Erythroblast (primary cell): ENCODE measurements at regions not wholly inside any gene's neighbourhood (a gene's known extent, or its start where the extent isn't known, plus 50 kb on each side); places are given as distances from the start of the nearest gene placed in this dataset.

Experiments used
- DNase-seq, 2 experiments: peaks; one replicate each; lab custom pipeline; 2025; lab: John Stamatoyannopoulos, UW
- GATA1 ChIP-seq: IDR thresholded peaks from 2 replicates; pipeline ENCODE4 v1.6.1; 2011; ENCODE audit warnings: low read depth, mild to moderate bottlenecking, control low read depth, low read length, moderate library complexity
- POLR2A ChIP-seq: IDR thresholded peaks from 2 replicates; pipeline ENCODE4 v1.6.1; 2011; ENCODE audit warnings: mild to moderate bottlenecking, low read length

DNA sequence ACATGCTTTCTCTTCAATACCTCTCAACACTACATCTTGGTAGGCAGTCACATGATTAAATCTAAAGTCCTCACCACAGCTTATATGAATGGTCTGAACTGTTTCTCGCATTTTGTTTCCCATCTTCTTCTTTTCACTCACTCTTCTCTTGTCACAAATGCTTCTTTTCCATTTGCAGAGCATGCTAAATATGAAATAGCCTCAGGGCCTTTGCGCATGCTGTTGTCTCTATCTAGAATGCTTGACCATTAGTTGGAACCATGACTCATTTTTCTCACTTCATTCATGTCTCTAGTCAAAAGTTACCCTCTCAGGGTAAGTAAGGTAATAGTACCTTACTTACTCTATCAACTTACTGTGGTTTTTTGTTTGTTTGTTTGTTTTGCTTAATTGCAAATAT lies 239.7 kb downstream of the PTPRC start:
- DNase-seq, result no peak
- no peak for TF ChIP-seq GATA1

DNA sequence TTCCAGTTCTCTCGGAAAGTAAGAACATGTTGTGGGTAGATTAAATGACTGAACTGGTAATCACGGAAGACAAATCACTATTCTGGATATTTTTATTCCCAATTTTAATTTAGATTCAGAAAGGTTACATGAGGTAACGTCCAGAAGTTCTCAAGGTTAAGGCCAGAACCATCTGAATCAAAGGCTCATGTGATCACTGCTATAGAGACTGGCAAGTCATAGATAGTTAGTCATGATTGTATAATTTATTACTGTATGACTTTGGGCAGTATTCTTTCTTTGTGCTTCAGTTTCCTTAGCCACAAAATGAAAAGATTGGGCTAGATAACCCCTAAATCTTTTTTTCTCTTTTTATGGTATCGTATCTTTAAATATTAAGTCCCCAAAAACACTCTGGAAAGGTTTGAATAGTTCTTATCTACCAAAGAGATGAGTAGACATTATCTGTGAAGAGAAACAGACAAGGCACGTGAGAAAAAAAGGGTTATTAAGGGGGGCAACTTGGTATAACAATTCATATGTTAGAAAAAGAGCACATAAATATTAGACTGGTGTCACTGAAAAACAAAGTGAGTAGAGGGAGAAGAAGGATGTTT lies 241.0 kb downstream of the PTPRC start:
- no peak for DNase-seq
- TF ChIP-seq POLR2A, result no peak
- TF ChIP-seq GATA1, result no peak

DNA sequence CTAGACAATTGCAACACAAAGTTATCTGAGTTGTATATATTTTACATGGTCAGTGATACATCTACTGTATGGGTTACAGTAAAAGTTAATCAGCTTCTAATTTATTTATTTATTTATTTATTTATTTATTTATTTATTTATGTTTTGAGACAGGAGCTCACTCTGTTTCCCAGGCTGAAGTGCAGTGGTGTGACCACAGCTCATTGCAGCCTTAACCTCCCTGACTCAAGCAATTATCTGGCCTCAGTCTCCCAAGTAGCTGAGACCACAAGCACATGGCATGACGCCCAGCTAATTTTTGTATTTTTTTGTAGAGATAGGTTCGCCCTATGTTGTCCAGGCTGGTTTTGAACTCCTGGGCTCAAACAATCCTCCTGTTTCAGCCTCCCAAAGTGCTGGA lies 241.6 kb downstream of the PTPRC start:
- DNase-seq, result peak in 1 of 2 experiments; percentile 28

DNA sequence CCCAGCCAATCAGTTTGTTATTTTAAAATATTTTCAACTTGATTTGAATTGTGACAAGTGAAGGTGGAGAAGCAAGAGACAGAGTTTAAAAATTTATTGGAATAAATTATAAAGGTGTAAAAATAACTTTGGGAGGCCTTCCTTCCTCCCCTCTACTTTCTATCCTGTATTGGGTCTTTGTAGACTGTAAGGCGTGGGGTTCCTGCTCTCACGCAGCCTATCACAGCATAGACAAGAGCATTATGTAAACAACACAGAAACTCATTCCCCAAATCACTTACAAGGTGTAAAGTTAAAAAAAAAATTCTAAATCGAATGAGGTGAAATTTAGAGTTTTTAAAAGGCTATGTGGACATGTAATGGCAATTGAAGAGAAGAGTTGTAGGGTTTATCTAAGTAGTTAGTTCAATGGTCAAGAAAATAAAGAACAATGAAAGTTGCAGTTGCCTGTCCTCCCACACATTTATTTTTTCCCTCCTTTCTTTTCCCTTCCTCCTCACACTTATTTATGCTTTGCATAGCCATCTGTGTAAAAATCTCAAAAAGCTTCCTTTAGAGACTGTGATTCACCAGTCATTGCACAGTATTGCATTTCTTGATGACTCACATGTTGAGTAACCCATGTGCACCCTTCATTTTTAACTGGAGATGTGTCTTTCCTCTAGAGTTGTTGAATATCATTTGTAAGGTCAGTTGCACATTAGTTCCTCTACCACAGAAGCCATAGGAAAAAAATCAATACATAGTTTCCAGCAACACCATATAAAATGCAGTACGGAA lies 242.2 kb downstream of the PTPRC start:
- TF ChIP-seq POLR2A (no peak), GATA1 (no peak)
- DNase-seq, result peak; percentile 3 to 78

More for the DNA sequence above, 241.6 kb downstream of the PTPRC start:
- TF ChIP-seq GATA1 (no peak), POLR2A (no peak)

DNA sequence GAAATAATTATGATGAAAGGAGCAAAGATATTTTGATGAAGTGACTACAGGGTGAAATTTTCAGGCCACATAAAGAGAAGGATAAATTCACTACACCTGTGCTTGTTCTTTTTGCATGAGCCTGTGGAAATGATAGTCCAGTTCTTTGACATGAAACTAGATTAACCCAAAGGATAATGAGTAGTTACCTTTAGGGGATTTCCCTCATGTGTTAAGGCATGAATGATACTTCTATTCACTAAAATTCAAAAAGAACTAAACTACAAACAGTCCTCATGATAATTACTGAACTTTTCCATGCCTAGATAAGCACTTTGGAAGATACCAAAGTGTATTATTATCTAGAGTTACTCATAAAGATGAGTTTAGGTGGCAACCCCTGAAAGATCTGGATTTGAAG lies 244.3 kb downstream of the PTPRC start:
- TF ChIP-seq GATA1 (no peak), POLR2A (no peak)
- DNase-seq, result no peak

DNA sequence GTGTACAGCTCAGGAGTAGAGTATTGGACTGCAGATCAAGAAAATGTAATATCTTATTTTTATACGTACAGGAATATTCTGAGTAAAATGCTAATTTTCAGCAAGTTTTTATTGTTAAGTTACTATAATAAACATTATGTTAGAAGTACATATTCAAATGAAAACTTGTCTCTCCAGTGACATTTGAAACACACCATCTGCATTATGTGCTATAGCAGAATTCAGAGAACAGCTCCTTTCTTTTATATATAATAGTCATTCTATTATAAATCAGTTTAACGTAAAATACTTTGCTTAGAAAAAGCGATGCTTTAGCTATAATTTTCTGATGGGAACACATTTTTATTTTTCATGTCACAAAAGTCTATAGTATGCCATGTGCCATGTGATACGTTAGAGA lies 249.0 kb downstream of the PTPRC start:
- DNase-seq, result no peak
- no peak for TF ChIP-seq GATA1
- no peak for TF ChIP-seq POLR2A

DNA sequence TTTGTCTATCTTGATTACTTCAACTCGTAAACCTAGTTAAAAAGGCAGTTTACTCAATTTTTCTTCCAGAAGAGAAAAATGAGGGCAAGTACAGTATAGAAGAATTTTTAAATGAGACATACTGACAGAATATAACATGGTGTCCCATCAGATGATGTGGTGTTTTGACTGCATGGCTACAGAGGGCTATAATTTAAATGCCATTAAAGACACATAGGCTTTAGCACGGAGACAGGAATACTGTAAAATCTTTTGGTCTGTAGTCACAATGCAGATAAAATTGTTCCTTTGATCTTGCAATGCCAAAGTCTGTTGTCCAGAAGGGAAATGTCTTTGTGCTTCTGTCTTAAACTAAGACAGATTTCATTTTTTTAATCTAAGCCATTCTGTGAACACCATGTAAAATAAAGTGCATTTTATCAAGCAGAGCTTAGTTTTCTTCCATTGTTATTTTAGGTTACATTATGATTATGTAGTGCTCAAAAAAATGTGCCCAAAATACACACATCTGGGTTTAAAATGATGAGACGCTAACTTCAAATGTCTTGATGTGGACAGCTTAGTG lies 249.6 kb downstream of the PTPRC start:
- no peak for TF ChIP-seq GATA1
- TF ChIP-seq POLR2A, result no peak
- no peak for DNase-seq

DNA sequence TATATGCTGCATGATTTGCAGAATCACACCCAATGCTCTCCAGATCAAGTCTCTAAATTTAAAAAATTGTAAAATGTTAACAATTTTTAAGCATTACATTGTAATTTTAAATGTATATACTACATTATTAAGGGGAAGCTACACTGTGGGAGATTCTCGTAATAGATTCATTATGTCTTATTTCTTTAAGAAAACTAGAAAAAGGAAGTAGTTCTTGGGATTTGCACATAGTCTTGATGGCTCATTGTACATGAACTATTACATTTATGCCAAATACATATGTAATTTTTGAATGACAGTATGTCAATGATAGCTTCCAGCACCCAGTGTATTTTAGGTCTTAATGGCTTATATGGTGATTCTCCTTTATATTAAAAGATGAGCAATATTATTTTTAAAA lies 250.3 kb downstream of the PTPRC start:
- TF ChIP-seq POLR2A (no peak), GATA1 (no peak)
- no peak for DNase-seq

DNA sequence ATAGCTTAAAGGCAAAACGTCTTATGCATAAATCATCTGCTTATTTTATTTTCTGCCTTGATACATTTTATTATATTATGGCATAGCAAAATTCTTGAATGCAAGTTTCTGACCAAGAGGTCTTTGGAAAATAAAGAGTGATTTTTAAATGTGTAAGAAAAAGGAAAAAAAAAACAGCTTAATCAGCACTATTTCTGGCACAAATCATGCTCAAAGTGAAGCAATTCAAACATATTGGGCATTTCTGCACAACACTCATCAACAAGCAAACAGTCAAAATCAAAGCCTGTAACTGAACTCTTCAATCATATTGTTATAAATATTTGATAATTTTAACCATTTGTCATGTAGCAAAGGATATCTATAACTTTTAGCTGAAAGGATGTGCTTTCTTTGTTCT lies 250.9 kb downstream of the PTPRC start:
- TF ChIP-seq POLR2A (no peak), GATA1 (no peak)
- no peak for DNase-seq

DNA sequence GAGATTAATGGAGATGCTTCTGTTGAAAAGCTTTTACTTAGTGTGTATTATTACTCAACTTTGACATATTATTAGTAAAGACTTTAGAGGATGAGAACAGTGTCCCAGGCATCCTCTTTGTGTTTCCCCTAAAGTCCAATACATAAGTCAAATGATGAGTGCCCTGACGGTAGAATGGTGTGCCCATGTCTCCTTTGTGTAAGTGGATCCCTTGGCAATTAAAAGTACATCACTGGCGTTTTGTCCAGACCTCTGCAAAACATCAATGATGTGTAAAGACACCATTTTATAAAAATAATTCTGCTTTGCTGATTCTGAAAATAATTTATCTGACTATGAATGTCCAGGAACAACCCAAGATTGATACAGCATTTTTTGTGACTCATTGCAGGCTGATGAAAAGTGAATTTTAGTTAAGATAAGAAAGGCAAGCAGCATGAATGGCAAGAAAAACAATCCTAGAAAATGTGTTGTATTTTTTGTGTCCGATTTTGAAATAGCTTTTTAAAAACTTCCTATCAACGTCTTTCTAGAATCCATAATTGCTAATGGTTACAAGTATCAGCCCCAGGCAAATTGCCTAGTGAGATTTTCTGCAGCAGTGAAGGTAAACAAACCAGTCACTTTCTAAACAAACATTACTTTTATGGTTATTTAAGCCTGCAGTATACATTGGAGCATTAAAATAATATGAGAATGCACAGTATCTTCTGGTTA lies 251.5 kb downstream of the PTPRC start:
- no peak for DNase-seq
- TF ChIP-seq POLR2A, result no peak
- TF ChIP-seq GATA1, result no peak

DNA sequence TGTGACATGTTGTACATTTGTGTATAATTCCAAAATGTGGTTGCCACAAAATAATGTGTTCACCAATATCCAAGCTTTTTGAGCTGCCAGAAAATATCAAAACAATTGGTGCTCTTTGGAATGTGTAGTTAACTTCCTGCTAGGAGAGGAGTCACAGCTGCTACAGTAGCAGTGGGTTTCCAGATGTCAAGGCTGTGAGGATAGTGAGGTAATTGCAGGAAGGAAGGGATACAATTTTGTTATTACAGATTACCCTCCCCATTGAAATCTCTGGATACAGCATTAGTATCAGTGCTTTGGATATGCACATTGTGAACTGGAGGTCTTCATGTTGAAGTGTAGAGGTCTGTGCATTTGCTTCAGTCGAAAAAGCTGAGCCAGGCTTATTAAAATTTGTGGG lies 253.2 kb downstream of the PTPRC start:
- TF ChIP-seq POLR2A, result no peak
- no peak for TF ChIP-seq GATA1
- DNase-seq, result no peak

DNA sequence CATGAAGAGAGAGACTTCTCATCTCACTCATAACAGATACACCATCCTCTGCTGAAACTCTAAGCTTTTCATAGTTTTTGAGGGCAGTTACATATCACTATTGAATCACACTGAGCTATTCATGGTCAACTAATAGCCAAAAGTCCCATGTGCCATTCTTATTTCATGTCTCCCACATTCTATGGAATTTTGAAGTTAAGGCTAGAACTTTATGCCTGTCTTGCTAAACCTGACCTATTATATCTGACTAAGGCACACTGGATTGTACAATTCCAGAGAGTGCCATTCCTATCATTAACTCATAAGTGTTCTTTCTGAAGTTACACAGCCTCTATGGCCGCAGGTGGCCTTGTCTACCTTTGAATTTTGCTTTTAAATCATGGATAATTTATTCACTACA lies 254.3 kb downstream of the PTPRC start:
- no peak for DNase-seq
- TF ChIP-seq POLR2A (no peak), GATA1 (no peak)

DNA sequence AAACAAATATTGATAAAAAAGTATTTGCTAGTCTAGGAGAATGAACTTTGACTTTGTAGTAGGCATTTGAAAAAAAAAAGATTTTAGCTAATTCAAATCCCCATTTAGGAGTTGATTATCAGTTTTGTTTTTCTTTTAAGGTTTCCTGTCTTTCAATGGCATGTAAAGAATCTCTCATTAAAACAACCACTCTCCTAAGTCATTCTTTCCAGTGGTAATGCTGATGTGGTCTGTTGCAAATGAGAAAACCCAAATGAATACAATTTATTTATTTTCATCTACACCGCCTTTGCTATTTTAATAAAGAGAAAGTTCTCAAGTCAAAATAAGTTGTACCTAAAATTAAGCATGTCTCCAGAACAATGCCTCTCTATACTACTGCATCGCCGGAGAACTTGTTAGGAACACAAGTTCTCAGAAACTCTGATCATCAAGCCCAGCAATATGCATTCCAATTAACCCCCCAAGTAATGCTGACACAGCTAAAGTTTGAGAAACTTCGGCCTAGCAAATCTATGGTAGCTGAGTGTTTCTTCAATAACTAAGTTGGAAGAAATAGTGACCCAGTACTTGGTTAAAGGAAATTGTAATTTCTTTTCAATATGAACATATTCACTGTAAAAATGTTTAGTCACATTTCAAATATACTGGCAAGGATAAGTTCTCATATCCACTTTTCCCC lies 255.1 kb downstream of the PTPRC start:
- no peak for TF ChIP-seq POLR2A
- TF ChIP-seq GATA1, result no peak
- DNase-seq, result no peak
